SK-N-SH (cell line): ENCODE measurements at regions not wholly inside any gene's neighbourhood (a gene's known extent, or its start where the extent isn't known, plus 50 kb on each side); places are given as distances from the start of the nearest gene placed in this dataset.

Source experiments
- CTCF ChIA-PET: fragments of 300-600, 350-600 bp; formaldehyde crosslinking; extraction: SDS; loops from one replicate; lab custom pipeline; 2021; lab: Yijun Ruan, JAX
- POLR2A ChIA-PET: fragments of 350-600 bp; sonication (Branson Sonifier 250); formaldehyde crosslinking; extraction: SDS; loops from one replicate; lab custom pipeline; 2020; ENCODE audit warnings: antibody characterized with exemption, inconsistent platforms; lab: Yijun Ruan, JAX
- DNase-seq: peaks from one replicate; pipeline ENCODE4 v3.0.0; 2012
- H2AFZ ChIP-seq: fragments of 200-600 bp; sonication (generic); 2 replicates; pipeline ENCODE4 v1.8.1; 2016; ENCODE audit warnings: antibody characterized with exemption, mild to moderate bottlenecking, low read depth
- H3F3A ChIP-seq: fragments of 200-600 bp; sonication (generic); replicated peaks from 2 replicates; pipeline ENCODE3; 2016; ENCODE audit warnings: antibody characterized with exemption, mild to moderate bottlenecking; ENCODE audit not compliant: insufficient read depth
- H3K27ac ChIP-seq, 2 experiments: fragments of 200-500 bp in 1 of 2; fragments of 200-600 bp in 1 of 2; sonication (Bioruptor generic) in 1 of 2; sonication (generic), shearing (Covaris generic) in 1 of 2; 2 replicates each; pipeline versions ENCODE4 v1.5.1 to v1.6.1; 2014 to 2016; ENCODE audit warnings: low read depth in 2 of 2, inconsistent platforms in 1 of 2, low read length in 1 of 2, mild to moderate bottlenecking in 1 of 2, mixed read lengths in 1 of 2
- H3K27me3 ChIP-seq: fragments of 200-600 bp; sonication (generic), shearing (Covaris generic); 2 replicates; pipeline ENCODE4 v1.6.1; 2016; ENCODE audit warnings: mixed run types; ENCODE audit not compliant: insufficient read depth
- H3K36me3 ChIP-seq, 2 experiments: fragments of 200-500 bp in 1 of 2; fragments of 200-600 bp in 1 of 2; sonication (Bioruptor generic) in 1 of 2; sonication (generic) in 1 of 2; replicated peaks in 1 of 2; 2 replicates each; pipeline versions ENCODE3 to v1.5.1; 2014 to 2016; ENCODE audit warnings: low read length in 1 of 2, mild to moderate bottlenecking in 1 of 2; ENCODE audit not compliant: insufficient read depth in 2 of 2, control insufficient read depth in 1 of 2
- H3K4me1 ChIP-seq, 2 experiments: fragments of 200-500 bp in 1 of 2; fragments of 200-600 bp in 1 of 2; sonication (Bioruptor generic) in 1 of 2; sonication (generic), shearing (Covaris generic) in 1 of 2; 2 replicates each; pipeline versions ENCODE4 v1.5.1 to v1.6.1; 2014 to 2016; ENCODE audit warnings: low read depth in 1 of 2, low read length in 1 of 2, mixed run types in 1 of 2; ENCODE audit not compliant: insufficient read depth in 2 of 2, control insufficient read depth in 1 of 2
- H3K4me2 ChIP-seq: fragments of 200-600 bp; sonication (generic), shearing (Covaris generic); 2 replicates; pipeline ENCODE4 v1.6.1; 2017; ENCODE audit warnings: mixed run types
- H3K4me3 ChIP-seq, 2 experiments: fragments of 200-500 bp in 1 of 2; fragments of 200-600 bp in 1 of 2; sonication (Bioruptor generic) in 1 of 2; sonication (generic), shearing (Covaris generic) in 1 of 2; 2 replicates each; pipeline versions ENCODE4 v1.5.1 to v1.8.1; 2014 to 2016; ENCODE audit warnings: low read depth in 2 of 2, inconsistent platforms in 1 of 2, low read length in 1 of 2, mild to moderate bottlenecking in 1 of 2, mixed read lengths in 1 of 2, moderate library complexity in 1 of 2
- H3K79me2 ChIP-seq: fragments of 200-600 bp; sonication (generic); 2 replicates; pipeline ENCODE4 v1.8.1; 2017; ENCODE audit warnings: mild to moderate bottlenecking; ENCODE audit not compliant: insufficient read depth
- H3K9ac ChIP-seq: fragments of 200-600 bp; sonication (generic); 2 replicates; pipeline ENCODE4 v1.6.1; 2017; ENCODE audit warnings: mixed run types
- H3K9me2 ChIP-seq: fragments of 200-600 bp; sonication (generic); 2 replicates; pipeline ENCODE4 v1.6.1; 2017; ENCODE audit warnings: mixed run types
- H3K9me3 ChIP-seq: fragments of 200-600 bp; sonication (generic); 2 replicates; pipeline ENCODE4 v1.6.1; 2017; ENCODE audit warnings: mixed run types, mild to moderate bottlenecking, moderate library complexity
- H4K20me1 ChIP-seq: fragments of 200-600 bp; sonication (generic); 2 replicates; pipeline ENCODE4 v1.6.1; 2017; ENCODE audit warnings: mild to moderate bottlenecking, mixed run types; ENCODE audit not compliant: insufficient read depth
- CHD2 ChIP-seq: fragments of 150-350 bp; IDR thresholded peaks from 2 replicates; pipeline ENCODE4 v1.6.1; 2018; ENCODE audit warnings: low read length; ENCODE audit not compliant: partially characterized antibody
- FOSL2 ChIP-seq: IDR thresholded peaks from 2 replicates; pipeline ENCODE4 v1.4.0; 2012; ENCODE audit warnings: low read depth, mild to moderate bottlenecking, moderate library complexity, borderline replicate concordance
- FOXJ3 ChIP-seq: sonication (generic); formaldehyde crosslinking; IDR thresholded peaks from 2 replicates; pipeline ENCODE4 v1.5.1; 2020; ENCODE audit warnings: mild to moderate bottlenecking, missing genetic modification reagents
- FOXM1 ChIP-seq: IDR thresholded peaks from 2 replicates; pipeline ENCODE4 v1.4.0; 2012; ENCODE audit warnings: low read depth, mild to moderate bottlenecking
- GABPA ChIP-seq: IDR thresholded peaks from 2 replicates; pipeline ENCODE4 v1.4.0; 2012; ENCODE audit warnings: low read depth, mild to moderate bottlenecking
- JUND ChIP-seq: IDR thresholded peaks from 2 replicates; pipeline ENCODE4 v1.4.0; 2012
- RAD21 ChIP-seq: IDR thresholded peaks from 2 replicates; pipeline ENCODE4 v1.6.1; 2012; ENCODE audit warnings: mild to moderate bottlenecking, low read length
- TAF1 ChIP-seq: IDR thresholded peaks from 2 replicates; pipeline ENCODE4 v1.6.1; 2012; ENCODE audit warnings: low read depth, mild to moderate bottlenecking, low read length, moderate library complexity, borderline replicate concordance
- WGBS: methylation state at CpG from one replicate; pipeline ENCODE4 v1.1.6; 2017; ENCODE audit warnings: low lambda C conversion rate; 5-methylcytosine and 5-hydroxymethylcytosine counted together
- TF ChIP-seq, protein P1 (sequence below): fragments of 200-600 bp; sonication (generic); IDR thresholded peaks from 2 replicates; pipeline ENCODE4 v1.6.1; 2017; ENCODE audit warnings: antibody characterized with exemption, mild to moderate bottlenecking, moderate library complexity
- TF ChIP-seq, protein P2 (sequence below): fragments of 150-350 bp; IDR thresholded peaks from 2 replicates; pipeline ENCODE4 v1.6.1; 2017; ENCODE audit warnings: antibody characterized with exemption, low read length, low read depth, borderline replicate concordance
- TF ChIP-seq, protein P3 (sequence below): fragments of 150-350 bp; IDR thresholded peaks from 2 replicates; pipeline ENCODE4 v1.6.1; 2016; ENCODE audit warnings: mild to moderate bottlenecking, low read depth, low read length
- TF ChIP-seq, protein P4 (sequence below): IDR thresholded peaks from 2 replicates; pipeline ENCODE4 v1.4.0; 2012; ENCODE audit warnings: low read depth, borderline replicate concordance
- TF ChIP-seq, protein P5 (sequence below): IDR thresholded peaks from 2 replicates; pipeline ENCODE4; 2012

DNA sequence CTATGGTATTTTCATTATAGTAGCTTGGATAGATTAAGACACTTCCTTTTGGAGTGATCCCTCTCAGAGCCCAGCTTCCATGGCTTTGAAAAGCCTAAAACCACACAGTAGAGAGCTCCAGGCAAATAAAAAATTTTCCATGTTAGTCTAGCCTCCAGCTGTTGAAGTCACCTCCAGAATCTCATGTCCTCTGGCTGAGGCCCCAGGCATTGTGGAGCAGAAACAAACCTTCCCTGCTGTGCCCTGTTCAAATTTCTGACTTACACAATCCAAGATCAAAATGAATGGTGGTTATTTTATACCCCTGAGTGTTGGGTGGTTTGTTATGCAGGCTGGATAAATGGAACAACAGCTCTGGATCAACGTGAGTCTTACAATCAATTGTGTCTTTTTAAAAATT, 203.9 kb downstream of the ICE1 start:
- Histone ChIP-seq H3K4me3 (no peak overlapping the region), H3K9ac (no peak overlapping the region), H3K4me1 (peaks cover 0 to 7% of the 10 kb centered on the region in 2 experiments; a peak in 1 of 4 replicates), H3K27ac (no peak overlapping the region; a peak in 1 of 4 replicates), H3K4me2 (no peak overlapping the region), H3K9me3 (no peaks in the 10 kb centered on the region), H3K9me2 (no peaks in the 10 kb centered on the region), H2AFZ (no peak overlapping the region), H3K36me3 (no peaks in the 10 kb centered on the region), H4K20me1 (no peaks in the 10 kb centered on the region), H3K27me3 (no peaks in the 10 kb centered on the region), H3F3A (no peaks in the 10 kb centered on the region), H3K79me2 (no peaks in the 10 kb centered on the region)
- TF ChIP-seq FOXJ3 = no peak
- ChIA-PET CTCF (no interaction called here), POLR2A (no interaction called here)
- WGBS = 17% methylated on average over 1 of the region's 1 CpG
- no peak for DNase-seq

DNA sequence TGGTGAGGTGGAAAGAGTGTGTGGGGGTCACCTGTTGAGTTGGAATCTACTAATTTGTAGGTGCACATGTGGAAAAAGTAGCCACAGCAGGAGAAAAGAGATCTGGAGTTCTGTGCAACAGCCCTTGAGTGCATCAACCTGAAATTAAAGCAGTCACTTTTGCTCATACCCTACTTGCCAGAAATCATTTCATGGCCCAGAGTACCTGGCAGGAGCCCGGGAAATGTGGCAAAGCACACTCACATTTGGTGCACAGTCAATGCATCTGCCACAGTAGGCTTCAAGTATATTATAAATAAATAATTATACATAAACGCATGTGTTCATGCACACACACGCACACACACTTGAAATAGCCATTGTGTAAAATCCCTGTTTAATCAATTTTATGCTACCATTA, 203.0 kb downstream of the ICE1 start:
- H3K9me2 ChIP-seq = no peaks in the 10 kb centered on the region
- DNase-seq = no peak
- no peak overlapping the region for H3K4me3 ChIP-seq
- TF ChIP-seq JUND (no peak), TAF1 (no peak), RAD21 (no peak), FOXM1 (no peak), GABPA (no peak), CHD2 (no peak), FOSL2 (no peak)
- TF ChIP-seq, protein P1, sequence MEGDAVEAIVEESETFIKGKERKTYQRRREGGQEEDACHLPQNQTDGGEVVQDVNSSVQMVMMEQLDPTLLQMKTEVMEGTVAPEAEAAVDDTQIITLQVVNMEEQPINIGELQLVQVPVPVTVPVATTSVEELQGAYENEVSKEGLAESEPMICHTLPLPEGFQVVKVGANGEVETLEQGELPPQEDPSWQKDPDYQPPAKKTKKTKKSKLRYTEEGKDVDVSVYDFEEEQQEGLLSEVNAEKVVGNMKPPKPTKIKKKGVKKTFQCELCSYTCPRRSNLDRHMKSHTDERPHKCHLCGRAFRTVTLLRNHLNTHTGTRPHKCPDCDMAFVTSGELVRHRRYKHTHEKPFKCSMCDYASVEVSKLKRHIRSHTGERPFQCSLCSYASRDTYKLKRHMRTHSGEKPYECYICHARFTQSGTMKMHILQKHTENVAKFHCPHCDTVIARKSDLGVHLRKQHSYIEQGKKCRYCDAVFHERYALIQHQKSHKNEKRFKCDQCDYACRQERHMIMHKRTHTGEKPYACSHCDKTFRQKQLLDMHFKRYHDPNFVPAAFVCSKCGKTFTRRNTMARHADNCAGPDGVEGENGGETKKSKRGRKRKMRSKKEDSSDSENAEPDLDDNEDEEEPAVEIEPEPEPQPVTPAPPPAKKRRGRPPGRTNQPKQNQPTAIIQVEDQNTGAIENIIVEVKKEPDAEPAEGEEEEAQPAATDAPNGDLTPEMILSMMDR = no peak
- TF ChIP-seq, protein P2, sequence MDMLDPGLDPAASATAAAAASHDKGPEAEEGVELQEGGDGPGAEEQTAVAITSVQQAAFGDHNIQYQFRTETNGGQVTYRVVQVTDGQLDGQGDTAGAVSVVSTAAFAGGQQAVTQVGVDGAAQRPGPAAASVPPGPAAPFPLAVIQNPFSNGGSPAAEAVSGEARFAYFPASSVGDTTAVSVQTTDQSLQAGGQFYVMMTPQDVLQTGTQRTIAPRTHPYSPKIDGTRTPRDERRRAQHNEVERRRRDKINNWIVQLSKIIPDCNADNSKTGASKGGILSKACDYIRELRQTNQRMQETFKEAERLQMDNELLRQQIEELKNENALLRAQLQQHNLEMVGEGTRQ = no peak
- TF ChIP-seq, protein P3, sequence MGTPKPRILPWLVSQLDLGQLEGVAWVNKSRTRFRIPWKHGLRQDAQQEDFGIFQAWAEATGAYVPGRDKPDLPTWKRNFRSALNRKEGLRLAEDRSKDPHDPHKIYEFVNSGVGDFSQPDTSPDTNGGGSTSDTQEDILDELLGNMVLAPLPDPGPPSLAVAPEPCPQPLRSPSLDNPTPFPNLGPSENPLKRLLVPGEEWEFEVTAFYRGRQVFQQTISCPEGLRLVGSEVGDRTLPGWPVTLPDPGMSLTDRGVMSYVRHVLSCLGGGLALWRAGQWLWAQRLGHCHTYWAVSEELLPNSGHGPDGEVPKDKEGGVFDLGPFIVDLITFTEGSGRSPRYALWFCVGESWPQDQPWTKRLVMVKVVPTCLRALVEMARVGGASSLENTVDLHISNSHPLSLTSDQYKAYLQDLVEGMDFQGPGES = no peak
- TF ChIP-seq, protein P4, sequence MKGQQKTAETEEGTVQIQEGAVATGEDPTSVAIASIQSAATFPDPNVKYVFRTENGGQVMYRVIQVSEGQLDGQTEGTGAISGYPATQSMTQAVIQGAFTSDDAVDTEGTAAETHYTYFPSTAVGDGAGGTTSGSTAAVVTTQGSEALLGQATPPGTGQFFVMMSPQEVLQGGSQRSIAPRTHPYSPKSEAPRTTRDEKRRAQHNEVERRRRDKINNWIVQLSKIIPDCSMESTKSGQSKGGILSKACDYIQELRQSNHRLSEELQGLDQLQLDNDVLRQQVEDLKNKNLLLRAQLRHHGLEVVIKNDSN = no peak
- TF ChIP-seq, protein P5, sequence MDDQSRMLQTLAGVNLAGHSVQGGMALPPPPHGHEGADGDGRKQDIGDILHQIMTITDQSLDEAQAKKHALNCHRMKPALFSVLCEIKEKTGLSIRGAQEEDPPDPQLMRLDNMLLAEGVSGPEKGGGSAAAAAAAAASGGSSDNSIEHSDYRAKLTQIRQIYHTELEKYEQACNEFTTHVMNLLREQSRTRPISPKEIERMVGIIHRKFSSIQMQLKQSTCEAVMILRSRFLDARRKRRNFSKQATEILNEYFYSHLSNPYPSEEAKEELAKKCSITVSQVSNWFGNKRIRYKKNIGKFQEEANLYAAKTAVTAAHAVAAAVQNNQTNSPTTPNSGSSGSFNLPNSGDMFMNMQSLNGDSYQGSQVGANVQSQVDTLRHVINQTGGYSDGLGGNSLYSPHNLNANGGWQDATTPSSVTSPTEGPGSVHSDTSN = no peak
- H3K4me2 ChIP-seq = no peak overlapping the region
- peaks cover 0 to 7% of the 10 kb centered on the region in 2 experiments; a peak in 1 of 4 replicates for H3K4me1 ChIP-seq
- no peaks in the 10 kb centered on the region for H3F3A ChIP-seq
- H4K20me1 ChIP-seq = no peaks in the 10 kb centered on the region
- no peaks in the 10 kb centered on the region for H3K79me2 ChIP-seq
- CTCF ChIA-PET = no interaction called here
- H3K27me3 ChIP-seq = no peaks in the 10 kb centered on the region
- POLR2A ChIA-PET = no interaction called here
- no peaks in the 10 kb centered on the region for H3K9me3 ChIP-seq
- H3K9ac ChIP-seq = no peak overlapping the region
- no peaks in the 10 kb centered on the region for H3K36me3 ChIP-seq
- no peak overlapping the region for H2AFZ ChIP-seq
- no peak overlapping the region for H3K27ac ChIP-seq
- whole genome bisulfite sequencing = 32% methylated on average over 3 of the region's 3 CpGs
